Nephron progenitor cell (in vitro differentiated cells): ENCODE measurements at regions not wholly inside any gene's neighbourhood (a gene's known extent, or its start where the extent isn't known, plus 50 kb on each side); places are given as distances from the start of the nearest gene placed in this dataset.

Source experiments
- DNase-seq: peaks from one replicate; pipeline ENCODE4 v3.0.0; 2021
- H3K27ac Mint-ChIP-seq: 2 replicates; pipeline ENCODE4 v1.8.0; 2021; ENCODE audit warnings: mild to moderate bottlenecking, moderate library complexity, mixed read lengths
- H3K27me3 Mint-ChIP-seq: 2 replicates; pipeline ENCODE4 v1.8.0; 2021; ENCODE audit warnings: mild to moderate bottlenecking, low read depth, mixed read lengths; ENCODE audit not compliant: poor library complexity
- H3K36me3 Mint-ChIP-seq: 2 replicates; pipeline ENCODE4 v1.8.0; 2021; ENCODE audit warnings: low read depth, mixed read lengths
- H3K4me1 Mint-ChIP-seq: 2 replicates; pipeline ENCODE4 v1.8.0; 2021; ENCODE audit warnings: mixed read lengths
- H3K4me3 Mint-ChIP-seq: 2 replicates; pipeline ENCODE4 v1.8.0; 2021; ENCODE audit warnings: mild to moderate bottlenecking, moderate library complexity, mixed read lengths
- H3K9me3 Mint-ChIP-seq: 2 replicates; pipeline ENCODE4 v1.8.0; 2021; ENCODE audit warnings: mild to moderate bottlenecking, moderate library complexity, mixed read lengths
- TF ChIP-seq, protein P1 (sequence below): fragments of 200-600 bp; sonication (generic); IDR thresholded peaks from 2 replicates; pipeline ENCODE4 v1.5.0; 2021; ENCODE audit warnings: antibody characterized with exemption

DNA sequence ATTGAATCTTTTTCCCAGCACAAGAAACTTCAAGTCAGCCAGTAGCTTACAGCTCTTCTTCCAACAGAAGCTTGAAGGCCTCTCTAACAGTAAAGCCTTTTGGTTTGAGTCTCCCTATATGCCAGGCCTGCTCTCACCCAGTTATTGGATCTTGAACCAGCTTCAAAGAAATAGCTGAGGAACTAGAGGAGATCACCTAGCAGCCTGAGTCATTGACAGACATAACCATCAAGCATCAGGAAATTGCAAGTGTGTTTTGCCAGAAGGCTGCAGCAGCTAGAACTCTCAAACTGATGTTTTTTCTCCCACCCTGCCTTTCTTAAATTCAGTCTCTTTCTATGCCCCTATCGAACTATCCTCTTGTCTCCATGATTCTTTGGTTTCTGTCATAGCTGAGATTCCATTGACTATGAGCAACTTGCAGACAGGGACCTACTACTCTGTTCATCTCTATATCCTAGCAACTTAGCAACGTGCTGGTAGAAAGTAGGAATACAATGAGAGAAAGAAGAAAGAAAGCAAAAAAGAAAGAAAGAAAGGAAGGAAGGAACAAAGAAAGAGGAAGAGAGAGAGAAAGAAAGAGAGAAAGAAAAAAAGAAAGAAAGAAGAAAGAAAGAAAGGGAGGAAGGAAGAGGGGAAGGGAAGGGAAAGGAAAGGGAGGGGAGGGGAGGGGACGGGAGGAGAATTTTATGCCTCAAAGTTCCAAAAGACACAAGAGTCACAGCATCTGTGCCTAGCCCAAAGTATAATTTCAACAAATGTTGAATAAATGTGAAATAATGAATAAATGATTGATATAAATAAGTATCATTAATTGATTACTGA is 60.0 kb upstream of the FGGY start:
- Mint-ChIP-seq H3K36me3 (no peaks in the 10 kb centered on the region), H3K27me3 (peaks cover 3% of the 10 kb centered on the region), H3K4me3 (no peak overlapping the region), H3K9me3 (no peaks in the 10 kb centered on the region), H3K27ac (no peak overlapping the region), H3K4me1 (peaks cover 25% of the 10 kb centered on the region)
- TF ChIP-seq, protein P1, sequence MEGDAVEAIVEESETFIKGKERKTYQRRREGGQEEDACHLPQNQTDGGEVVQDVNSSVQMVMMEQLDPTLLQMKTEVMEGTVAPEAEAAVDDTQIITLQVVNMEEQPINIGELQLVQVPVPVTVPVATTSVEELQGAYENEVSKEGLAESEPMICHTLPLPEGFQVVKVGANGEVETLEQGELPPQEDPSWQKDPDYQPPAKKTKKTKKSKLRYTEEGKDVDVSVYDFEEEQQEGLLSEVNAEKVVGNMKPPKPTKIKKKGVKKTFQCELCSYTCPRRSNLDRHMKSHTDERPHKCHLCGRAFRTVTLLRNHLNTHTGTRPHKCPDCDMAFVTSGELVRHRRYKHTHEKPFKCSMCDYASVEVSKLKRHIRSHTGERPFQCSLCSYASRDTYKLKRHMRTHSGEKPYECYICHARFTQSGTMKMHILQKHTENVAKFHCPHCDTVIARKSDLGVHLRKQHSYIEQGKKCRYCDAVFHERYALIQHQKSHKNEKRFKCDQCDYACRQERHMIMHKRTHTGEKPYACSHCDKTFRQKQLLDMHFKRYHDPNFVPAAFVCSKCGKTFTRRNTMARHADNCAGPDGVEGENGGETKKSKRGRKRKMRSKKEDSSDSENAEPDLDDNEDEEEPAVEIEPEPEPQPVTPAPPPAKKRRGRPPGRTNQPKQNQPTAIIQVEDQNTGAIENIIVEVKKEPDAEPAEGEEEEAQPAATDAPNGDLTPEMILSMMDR, result no peak
- no peak for DNase-seq

DNA sequence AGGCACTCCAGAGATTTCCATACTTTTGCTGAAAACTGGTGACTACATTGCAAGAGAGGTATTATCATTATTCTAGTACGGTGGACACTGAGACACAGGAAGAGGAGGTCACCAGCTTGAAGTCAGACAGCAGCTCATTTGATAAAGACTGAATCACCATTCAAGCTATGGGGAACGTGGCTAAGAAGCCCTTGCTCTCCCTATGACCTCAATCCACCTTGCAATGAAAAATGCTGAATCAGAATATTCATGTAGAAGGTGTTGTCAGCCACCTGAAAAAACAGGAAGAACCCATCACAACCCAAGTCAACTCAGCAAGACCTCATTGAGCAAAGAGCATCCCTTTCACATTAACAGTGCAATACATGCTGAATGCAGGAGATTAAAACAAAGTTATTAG is 59.0 kb upstream of the FGGY start:
- TF ChIP-seq, protein P1, result no peak
- Mint-ChIP-seq H3K36me3 (no peaks in the 10 kb centered on the region), H3K4me1 (peaks cover 21% of the 10 kb centered on the region), H3K27ac (no peak overlapping the region), H3K27me3 (peaks cover 3% of the 10 kb centered on the region), H3K4me3 (no peak overlapping the region), H3K9me3 (no peaks in the 10 kb centered on the region)
- no peak for DNase-seq

DNA sequence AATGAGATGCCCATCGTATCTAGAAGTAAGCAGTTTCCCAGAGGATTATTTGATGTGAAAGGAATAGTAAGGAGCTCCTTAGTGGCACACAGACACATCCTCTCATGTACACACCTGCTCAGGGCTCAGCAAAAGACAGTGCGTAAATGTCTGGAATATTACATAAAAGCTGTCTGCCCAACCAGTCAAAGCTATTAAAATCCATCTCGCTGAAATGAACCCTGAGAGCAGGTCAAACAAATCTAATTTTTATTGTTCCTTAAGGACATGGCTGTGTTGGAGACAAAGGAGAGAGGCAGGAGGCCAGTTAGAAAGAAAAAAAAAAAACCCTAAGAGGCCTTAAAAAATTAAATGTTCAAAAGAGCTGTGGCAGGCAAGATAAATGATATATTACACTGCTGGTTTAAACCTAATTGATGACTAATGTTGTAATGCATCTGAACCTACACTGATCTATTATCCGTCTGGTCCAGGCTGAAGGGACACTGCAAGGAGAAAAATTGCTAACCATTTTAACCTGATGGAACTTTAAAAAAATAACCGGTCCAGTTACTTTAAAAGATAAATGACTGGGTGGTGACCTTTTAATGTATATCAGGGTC is 58.5 kb upstream of the FGGY start:
- Mint-ChIP-seq H3K36me3 (peaks cover under 1% of the 10 kb centered on the region), H3K27ac (no peak overlapping the region), H3K27me3 (peaks cover 3% of the 10 kb centered on the region), H3K4me1 (peaks cover 22% of the 10 kb centered on the region), H3K4me3 (no peak overlapping the region), H3K9me3 (peaks cover under 1% of the 10 kb centered on the region)
- no peak for DNase-seq
- TF ChIP-seq, protein P1, result no peak

DNA sequence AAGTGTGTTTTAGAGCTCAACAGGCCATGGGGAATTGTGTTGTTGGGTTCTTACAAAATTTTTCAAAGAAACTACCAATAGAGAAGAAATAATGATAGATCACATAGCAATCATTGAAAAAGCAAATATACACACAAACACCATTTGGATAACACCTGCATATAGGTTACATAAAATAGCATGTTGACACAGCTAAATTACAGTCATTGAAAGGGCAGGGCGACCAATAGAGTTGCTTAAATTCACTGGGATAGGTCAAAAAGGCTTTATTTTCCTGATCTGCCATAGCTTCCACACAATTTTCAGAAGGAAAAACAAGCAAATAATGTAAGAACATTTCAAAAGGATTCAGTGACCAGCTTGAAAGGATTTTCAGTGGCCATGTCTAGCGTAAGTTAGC is 57.9 kb upstream of the FGGY start:
- peaks cover 5% of the 10 kb centered on the region for H3K9me3 Mint-ChIP-seq
- H3K27me3 Mint-ChIP-seq, result peaks cover 3% of the 10 kb centered on the region
- peaks cover 22% of the 10 kb centered on the region for H3K4me1 Mint-ChIP-seq
- H3K27ac Mint-ChIP-seq, result no peak overlapping the region
- no peak overlapping the region for H3K4me3 Mint-ChIP-seq
- TF ChIP-seq, protein P1, result no peak
- DNase-seq, result no peak
- peaks cover 3% of the 10 kb centered on the region for H3K36me3 Mint-ChIP-seq

DNA sequence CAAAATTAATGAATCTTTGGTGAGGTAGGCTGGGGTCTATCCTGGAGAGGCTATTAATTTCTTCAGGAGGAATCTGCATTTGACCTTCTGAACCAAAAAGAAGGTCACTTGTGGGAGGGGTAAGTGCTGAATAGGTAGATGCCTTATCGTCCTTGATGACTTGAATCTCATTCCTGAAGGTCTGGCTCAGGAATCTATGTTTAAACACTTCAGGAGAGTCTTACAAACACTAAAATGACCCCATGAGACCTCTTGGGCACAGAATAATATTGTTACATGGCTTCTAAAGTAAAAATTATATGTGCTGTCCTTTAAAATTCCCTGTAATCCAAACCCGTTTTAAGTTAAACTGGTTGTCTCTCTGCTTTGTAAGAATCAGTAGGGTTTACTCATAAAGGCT is 55.0 kb upstream of the FGGY start:
- Mint-ChIP-seq H3K9me3 (peaks cover 28% of the 10 kb centered on the region), H3K4me1 (peaks cover 22% of the 10 kb centered on the region), H3K27ac (no peak overlapping the region), H3K4me3 (no peak overlapping the region), H3K36me3 (peaks cover 8% of the 10 kb centered on the region), H3K27me3 (peaks cover 3% of the 10 kb centered on the region)
- no peak for DNase-seq
- TF ChIP-seq, protein P1, result no peak
